ENCODE measurements at regions not wholly inside any gene's neighbourhood (a gene's known extent, or its start where the extent isn't known, plus 50 kb on each side); places are given as distances from the start of the nearest gene placed in this dataset.

GRCh38 chr2:172339371-172340010 lies 87.9 kb upstream of the ITGA6 start:
- H3K4me3 ChIP-seq (ENCODE audit: low read length): 0 out of 2 replicates have a peak overlapping the region, but pooled peaks have one; percentile 4
- H3K4me1 ChIP-seq (ENCODE audit: low read length): 0 out of 2 replicates have a peak, but pooled peaks cover 5% of the 10 kb centered on the region
- H3K27me3 ChIP-seq (ENCODE audit: low read depth, low read length): peaks cover 8% of the 10 kb centered on the region
- no peaks in the 10 kb centered on the region for H4K20me1 ChIP-seq (ENCODE audit: insufficient read depth, low read length)
- H3K79me2 ChIP-seq (ENCODE audit: low read length): no peaks in the 10 kb centered on the region
- H3K9me3 ChIP-seq (ENCODE audit: insufficient read depth, low read length): no peaks in the 10 kb centered on the region
- H3K9ac ChIP-seq (ENCODE audit: low read length): no peak overlapping the region
- H2AFZ ChIP-seq (ENCODE audit: low read depth, low read length): 0 out of 2 replicates have a peak overlapping the region, but pooled peaks have one; percentile 25
- peak overlapping the region; percentile 42; the same call in 1 of the 2 replicates for H3K4me2 ChIP-seq (ENCODE audit: low read length)
- no peak overlapping the region for H3K27ac ChIP-seq (ENCODE audit: low read length)
- TF ChIP-seq CTCF (IDR thresholded peaks at IDR 0.05; ENCODE audit: low read depth, low read length) (no peak), EZH2phosphoT487 (IDR thresholded peaks at IDR 0.05; ENCODE audit: low read depth) (no peak)
- H3K36me3 ChIP-seq (replicated peaks; ENCODE audit: low read depth, low read length): no peaks in the 10 kb centered on the region

GRCh38 chr2:172340394-172340793 lies 87.0 kb upstream of the ITGA6 start:
- Histone ChIP-seq H2AFZ (ENCODE audit: low read depth, low read length) (no peak overlapping the region), H4K20me1 (ENCODE audit: insufficient read depth, low read length) (no peaks in the 10 kb centered on the region), H3K4me3 (ENCODE audit: low read length) (peak overlapping the region; percentile 41), H3K9me3 (ENCODE audit: insufficient read depth, low read length) (no peaks in the 10 kb centered on the region), H3K4me1 (ENCODE audit: low read length) (0 out of 2 replicates have a peak, but pooled peaks cover 5% of the 10 kb centered on the region), H3K27ac (ENCODE audit: low read length) (no peak overlapping the region), H3K79me2 (ENCODE audit: low read length) (no peaks in the 10 kb centered on the region), H3K27me3 (ENCODE audit: low read depth, low read length) (peaks cover 8% of the 10 kb centered on the region), H3K9ac (ENCODE audit: low read length) (no peak overlapping the region), H3K4me2 (ENCODE audit: low read length) (peak overlapping the region; percentile 42), H3K36me3 (replicated peaks; ENCODE audit: low read depth, low read length) (no peaks in the 10 kb centered on the region)
- no peak for TF ChIP-seq CTCF (IDR thresholded peaks at IDR 0.05; ENCODE audit: low read depth, low read length)
- TF ChIP-seq EZH2phosphoT487 (IDR thresholded peaks at IDR 0.05; ENCODE audit: low read depth): no peak

GRCh38 chr2:172342078-172342477 lies 85.3 kb upstream of the ITGA6 start:
- Histone ChIP-seq H3K4me1 (ENCODE audit: low read length) (0 out of 2 replicates have a peak, but pooled peaks cover 5% of the 10 kb centered on the region), H3K9ac (ENCODE audit: low read length) (no peak overlapping the region), H2AFZ (ENCODE audit: low read depth, low read length) (no peak overlapping the region), H3K4me3 (ENCODE audit: low read length) (no peak overlapping the region), H3K36me3 (replicated peaks; ENCODE audit: low read depth, low read length) (no peaks in the 10 kb centered on the region), H3K27me3 (ENCODE audit: low read depth, low read length) (peaks cover 6% of the 10 kb centered on the region), H3K79me2 (ENCODE audit: low read length) (no peaks in the 10 kb centered on the region), H3K27ac (ENCODE audit: low read length) (no peak overlapping the region), H3K9me3 (ENCODE audit: insufficient read depth, low read length) (no peaks in the 10 kb centered on the region), H4K20me1 (ENCODE audit: insufficient read depth, low read length) (no peaks in the 10 kb centered on the region), H3K4me2 (ENCODE audit: low read length) (no peak overlapping the region)
- TF ChIP-seq EZH2phosphoT487 (IDR thresholded peaks at IDR 0.05; ENCODE audit: low read depth) (no peak), CTCF (IDR thresholded peaks at IDR 0.05; ENCODE audit: low read depth, low read length) (no peak)

- no peak for TF ChIP-seq EZH2phosphoT487 (IDR thresholded peaks at IDR 0.05; ENCODE audit: low read depth)
- TF ChIP-seq CTCF (IDR thresholded peaks at IDR 0.05; ENCODE audit: low read depth, low read length): no peak
- no peak overlapping the region for H3K4me2 ChIP-seq (ENCODE audit: low read length)
- H4K20me1 ChIP-seq (ENCODE audit: insufficient read depth, low read length): no peaks in the 10 kb centered on the region
- H3K27me3 ChIP-seq (ENCODE audit: low read depth, low read length): 0 out of 2 replicates have a peak, but pooled peaks cover under 1% of the 10 kb centered on the region
- H3K36me3 ChIP-seq (replicated peaks; ENCODE audit: low read depth, low read length): no peaks in the 10 kb centered on the region
- H3K9me3 ChIP-seq (ENCODE audit: insufficient read depth, low read length): no peaks in the 10 kb centered on the region
- H2AFZ ChIP-seq (ENCODE audit: low read depth, low read length): no peak overlapping the region
- no peaks in the 10 kb centered on the region for H3K79me2 ChIP-seq (ENCODE audit: low read length)
- no peak overlapping the region for H3K27ac ChIP-seq (ENCODE audit: low read length)
- 0 out of 2 replicates have a peak, but pooled peaks cover 5% of the 10 kb centered on the region for H3K4me1 ChIP-seq (ENCODE audit: low read length)
- H3K9ac ChIP-seq (ENCODE audit: low read length): no peak overlapping the region
- no peak overlapping the region for H3K4me3 ChIP-seq (ENCODE audit: low read length)
Observed at GRCh38 chr2:172342611-172343010, 84.8 kb upstream of the ITGA6 start.

Measured in OCI-LY3 (cell line).